OCI-LY7 (cell line): ENCODE measurements at regions not wholly inside any gene's neighbourhood (a gene's known extent, or its start where the extent isn't known, plus 50 kb on each side); places are given as distances from the start of the nearest gene placed in this dataset.

Experiments
- BruUV-seq: library from RNA; stranded (reverse); fragments of 400-500 nt; replicated peaks from 2 replicates; lab custom pipeline; 2021; lab: Mats Ljungman, UMichigan
- CTCF ChIA-PET: fragments of 300-600 bp; sonication (Branson Sonifier 250); formaldehyde crosslinking; loops from one replicate; lab custom pipeline; 2022; ENCODE audit warnings: antibody characterized with exemption; ENCODE audit not compliant: unreplicated experiment; lab: Charles Lee
- POLR2A ChIA-PET: fragments of 300-600 bp; sonication (Branson Sonifier 250); formaldehyde crosslinking; loops from one replicate; lab custom pipeline; 2022; ENCODE audit warnings: antibody characterized with exemption; lab: Charles Lee
- DNase-seq: peaks from one replicate; pipeline ENCODE4 v3.0.0-alpha.2; 2015; ENCODE audit warnings: low spot score
- H2AFZ ChIP-seq: fragments of 200-600 bp; sonication (generic), shearing (Covaris generic); 2 replicates; pipeline ENCODE4 v1.6.1; 2014; ENCODE audit warnings: mild to moderate bottlenecking, antibody characterized with exemption, low read length, moderate library complexity
- H3K27ac ChIP-seq: fragments of 200-600 bp; sonication (generic); 2 replicates; pipeline ENCODE4 v1.5.1; 2014; ENCODE audit warnings: mixed run types, low read depth, mild to moderate bottlenecking, moderate library complexity, low read length, inconsistent platforms; ENCODE audit not compliant: poor library complexity, severe bottlenecking
- H3K36me3 ChIP-seq: fragments of 200-600 bp; sonication (generic); 2 replicates; pipeline ENCODE4 v1.6.1; 2014; ENCODE audit warnings: mild to moderate bottlenecking, antibody characterized with exemption, low read length, moderate library complexity, mixed read lengths; ENCODE audit not compliant: insufficient read depth
- H3K4me1 ChIP-seq: fragments of 200-600 bp; sonication (generic); 2 replicates; pipeline ENCODE4 v1.5.1; 2014; ENCODE audit warnings: mild to moderate bottlenecking, low read length; ENCODE audit not compliant: insufficient read depth, poor library complexity, severe bottlenecking
- H3K4me2 ChIP-seq: fragments of 200-600 bp; sonication (generic); 2 replicates; pipeline ENCODE4 v1.6.1; 2014; ENCODE audit warnings: mild to moderate bottlenecking, low read length
- H3K4me3 ChIP-seq: fragments of 200-600 bp; sonication (generic); 2 replicates; pipeline ENCODE4 v1.5.1; 2014; ENCODE audit warnings: mild to moderate bottlenecking, low read depth, low read length; ENCODE audit not compliant: poor library complexity, severe bottlenecking
- H3K79me2 ChIP-seq: fragments of 200-600 bp; sonication (generic); 2 replicates; pipeline ENCODE4 v1.6.1; 2016; ENCODE audit warnings: low read depth, mild to moderate bottlenecking, low read length, moderate library complexity, mixed read lengths; ENCODE audit not compliant: insufficient read depth
- H3K9me2 ChIP-seq: fragments of 200-600 bp; sonication (generic); 2 replicates; pipeline ENCODE4 v1.6.1; 2016; ENCODE audit warnings: mild to moderate bottlenecking, low read length, mixed read lengths; ENCODE audit not compliant: insufficient read depth
- H3K9me3 ChIP-seq: fragments of 200-600 bp; sonication (generic); 2 replicates; pipeline ENCODE4 v1.6.1; 2014; ENCODE audit warnings: mild to moderate bottlenecking, mixed run types, low read length, mixed read lengths
- H4K20me1 ChIP-seq: fragments of 200-600 bp; sonication (generic); 2 replicates; pipeline ENCODE4 v1.6.1; 2014; ENCODE audit warnings: mild to moderate bottlenecking, antibody characterized with exemption, low read length, moderate library complexity, mixed read lengths; ENCODE audit not compliant: insufficient read depth
- CTCF ChIP-seq: fragments of 200-600 bp; sonication (generic); conservative IDR thresholded peaks from 2 replicates; pipeline ENCODE4 v1.5.1; 2014; ENCODE audit warnings: mild to moderate bottlenecking, antibody characterized with exemption, low read length, moderate library complexity, mixed read lengths
- EZH2phosphoT487 ChIP-seq: fragments of 200-600 bp; sonication (generic); IDR thresholded peaks from 2 replicates; pipeline ENCODE4 v1.6.1; 2018; ENCODE audit warnings: low read depth, borderline replicate concordance, mild to moderate bottlenecking, mixed run types, antibody characterized with exemption, low read length, moderate library complexity, mixed read lengths
- intact Hi-C: fragments of 100-400 bp; cut with micrococcal nuclease; formaldehyde crosslinking; loops from one replicate; pipeline ENCODE4 v1.10.0; 2022; ENCODE audit not compliant: unreplicated experiment

GRCh38 chr12:16424531-16424930 lies 77.1 kb downstream of the MGST1 start:
- no peak for TF ChIP-seq EZH2phosphoT487
- no peak for TF ChIP-seq CTCF
- H2AFZ ChIP-seq: no peak overlapping the region
- DNase-seq: no peak
- H3K4me3 ChIP-seq: no peak overlapping the region
- no peaks in the 10 kb centered on the region for H4K20me1 ChIP-seq
- BruUV-seq: no TSS peak
- no peaks in the 10 kb centered on the region for H3K9me2 ChIP-seq
- no peaks in the 10 kb centered on the region for H3K79me2 ChIP-seq
- POLR2A ChIA-PET: interaction anchor here (0.6 kb wide), 1 partner anchor 738 kb away, joined by 3 read pairs; no protein-coding TSS in a partner anchor
- intact Hi-C loops: no loop called here
- H3K27ac ChIP-seq: no peak overlapping the region
- no peak overlapping the region for H3K4me2 ChIP-seq
- no peaks in the 10 kb centered on the region for H3K36me3 ChIP-seq
- no peaks in the 10 kb centered on the region for H3K4me1 ChIP-seq
- CTCF ChIA-PET: no interaction called here
- H3K9me3 ChIP-seq: no peaks in the 10 kb centered on the region

- Histone ChIP-seq H3K36me3 (no peaks in the 10 kb centered on the region), H3K9me3 (no peaks in the 10 kb centered on the region), H4K20me1 (no peaks in the 10 kb centered on the region), H3K9me2 (no peaks in the 10 kb centered on the region), H3K27ac (no peak overlapping the region), H2AFZ (no peak overlapping the region), H3K4me3 (no peak overlapping the region), H3K79me2 (no peaks in the 10 kb centered on the region), H3K4me2 (no peak overlapping the region), H3K4me1 (no peaks in the 10 kb centered on the region)
- BruUV-seq: no TSS peak
- TF ChIP-seq CTCF (no peak), EZH2phosphoT487 (no peak)
- DNase-seq: no peak
- intact Hi-C loops: no loop called here
- ChIA-PET POLR2A (interaction anchor here (1.0 kb wide), 2 partner anchors 8 to 34 kb away, joined by 3 to 6 read pairs; no protein-coding TSS in a partner anchor), CTCF (no interaction called here)
These were observed 88.6 kb downstream of the MGST1 start for GRCh38 chr12:16435875-16436554.

GRCh38 chr12:16437281-16437816 lies 89.9 kb downstream of the MGST1 start:
- no peak overlapping the region for H2AFZ ChIP-seq
- H3K4me1 ChIP-seq: no peaks in the 10 kb centered on the region
- no peak overlapping the region for H3K4me3 ChIP-seq
- no peaks in the 10 kb centered on the region for H4K20me1 ChIP-seq
- no TSS peak for BruUV-seq
- intact Hi-C loops: no loop called here
- CTCF ChIA-PET: no interaction called here
- no peak for TF ChIP-seq EZH2phosphoT487
- H3K27ac ChIP-seq: no peak overlapping the region
- POLR2A ChIA-PET: interaction anchor here (0.7 kb wide), 1 partner anchor 94 kb away, joined by 4 read pairs; no protein-coding TSS in a partner anchor
- no peaks in the 10 kb centered on the region for H3K36me3 ChIP-seq
- H3K9me3 ChIP-seq: no peaks in the 10 kb centered on the region
- H3K9me2 ChIP-seq: no peaks in the 10 kb centered on the region
- H3K4me2 ChIP-seq: no peak overlapping the region
- no peak for DNase-seq
- no peaks in the 10 kb centered on the region for H3K79me2 ChIP-seq
